ENCODE measurements at regions not wholly inside any gene's neighbourhood (a gene's known extent, or its start where the extent isn't known, plus 50 kb on each side); places are given as distances from the start of the nearest gene placed in this dataset.

DNA sequence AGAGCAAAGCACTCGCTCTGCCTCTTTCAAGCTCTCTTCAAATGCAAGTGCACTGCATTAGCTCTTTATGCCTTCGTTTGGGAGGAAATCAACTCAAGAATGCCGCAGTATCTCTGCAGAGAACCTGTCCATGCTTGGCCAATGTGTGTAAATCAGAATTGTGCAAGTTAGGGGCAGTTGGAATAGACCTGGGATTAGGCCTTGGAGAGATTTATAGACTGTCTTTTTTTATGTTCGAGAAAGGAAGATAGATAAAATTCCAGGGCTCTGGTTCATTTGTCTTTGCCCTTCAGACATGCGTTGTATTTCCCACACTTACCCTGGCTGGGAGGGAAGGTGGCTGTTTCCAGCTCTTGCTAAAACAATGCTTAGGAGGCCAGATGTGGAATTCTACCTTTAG is 163.7 kb downstream of the MOBP start:
- TF ChIP-seq EZH2 (IDR thresholded peaks at IDR 0.05; ENCODE audit: insufficient read depth, poor library complexity, severe bottlenecking), result no peak
- no peak for TF ChIP-seq EZH2phosphoT487 (IDR thresholded peaks at IDR 0.05; ENCODE audit: insufficient read depth, low read depth)
